HG03045 (cell line): ENCODE measurements at regions not wholly inside any gene's neighbourhood (a gene's known extent, or its start where the extent isn't known, plus 50 kb on each side); places are given as distances from the start of the nearest gene placed in this dataset.

ENCODE experiments used
- ATAC-seq: cut with Tn5 transposase; IDR thresholded peaks from one replicate; pipeline ENCODE4 v1.9.1; 2021; ENCODE audit warnings: mild to moderate bottlenecking, moderate library complexity; ENCODE audit not compliant: unreplicated experiment

DNA sequence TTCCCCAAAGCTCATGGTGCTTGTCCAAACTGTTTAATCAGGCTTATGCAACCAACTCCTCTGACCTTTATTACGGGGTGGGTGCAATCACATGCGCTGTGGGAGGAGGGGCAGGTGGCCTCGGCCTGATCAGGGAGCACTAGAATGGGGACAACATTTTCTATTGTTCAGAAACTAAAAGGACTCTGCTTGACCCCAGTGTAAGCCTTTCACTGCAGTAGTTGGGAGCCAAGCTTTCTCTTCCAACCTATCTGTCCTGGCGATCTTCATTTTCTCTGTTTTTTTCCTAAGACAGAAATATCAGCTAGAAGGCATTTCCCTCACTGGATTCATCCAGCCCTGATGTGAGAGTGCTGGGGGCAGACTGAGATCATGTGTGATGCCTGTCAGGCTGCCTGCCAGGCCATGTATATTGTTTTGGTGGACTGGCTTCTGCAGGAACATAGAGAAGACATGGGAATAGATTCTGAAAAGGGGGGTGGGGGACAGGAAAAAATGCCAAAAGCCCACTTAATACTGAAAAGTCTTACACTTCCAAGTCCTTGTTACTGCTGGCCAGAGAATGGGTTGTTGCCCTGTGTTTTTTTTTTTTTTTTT, 627.0 kb upstream of the TBL1XR1 start:
- ATAC-seq = no peak

DNA sequence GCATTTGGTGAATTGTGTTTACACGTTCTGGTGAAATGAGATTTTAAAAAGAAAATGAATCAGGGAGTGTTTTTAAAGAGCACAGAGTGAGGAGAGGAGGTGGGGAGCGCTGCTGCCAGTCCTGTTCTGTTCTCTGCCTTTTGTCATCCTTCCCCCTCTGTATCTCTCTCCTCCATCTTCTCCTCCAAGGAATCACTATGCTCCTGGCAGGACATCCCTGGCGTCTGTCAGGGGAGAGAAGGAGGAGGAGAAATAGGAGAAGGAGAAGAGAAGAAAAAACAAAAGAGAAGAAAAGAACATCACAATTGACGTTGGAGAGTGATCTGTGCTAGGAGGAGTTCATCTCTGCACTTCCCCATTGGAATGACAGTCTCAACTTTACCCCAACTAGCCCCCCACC, 627.6 kb upstream of the TBL1XR1 start:
- no peak for ATAC-seq

DNA sequence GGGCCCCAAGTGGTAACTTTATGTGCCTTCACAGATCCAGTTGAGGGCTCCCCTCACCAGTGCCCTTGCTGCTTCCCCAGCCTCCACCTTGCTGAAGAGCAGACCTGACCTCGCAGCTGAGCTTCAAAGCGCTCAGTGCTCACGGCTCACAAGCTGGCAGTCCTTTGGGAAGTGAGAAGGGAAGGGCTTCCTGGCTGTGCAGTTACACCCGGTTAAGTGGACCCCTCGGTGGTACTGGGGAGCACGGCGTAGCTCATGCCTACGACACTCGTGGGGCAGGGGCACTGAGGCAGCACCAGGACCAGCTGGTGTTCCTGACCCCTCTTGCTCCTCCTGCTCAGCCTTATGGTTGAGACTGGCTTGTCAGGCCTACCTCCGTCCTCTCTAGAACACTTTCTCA, 629.0 kb upstream of the TBL1XR1 start:
- ATAC-seq = no peak

DNA sequence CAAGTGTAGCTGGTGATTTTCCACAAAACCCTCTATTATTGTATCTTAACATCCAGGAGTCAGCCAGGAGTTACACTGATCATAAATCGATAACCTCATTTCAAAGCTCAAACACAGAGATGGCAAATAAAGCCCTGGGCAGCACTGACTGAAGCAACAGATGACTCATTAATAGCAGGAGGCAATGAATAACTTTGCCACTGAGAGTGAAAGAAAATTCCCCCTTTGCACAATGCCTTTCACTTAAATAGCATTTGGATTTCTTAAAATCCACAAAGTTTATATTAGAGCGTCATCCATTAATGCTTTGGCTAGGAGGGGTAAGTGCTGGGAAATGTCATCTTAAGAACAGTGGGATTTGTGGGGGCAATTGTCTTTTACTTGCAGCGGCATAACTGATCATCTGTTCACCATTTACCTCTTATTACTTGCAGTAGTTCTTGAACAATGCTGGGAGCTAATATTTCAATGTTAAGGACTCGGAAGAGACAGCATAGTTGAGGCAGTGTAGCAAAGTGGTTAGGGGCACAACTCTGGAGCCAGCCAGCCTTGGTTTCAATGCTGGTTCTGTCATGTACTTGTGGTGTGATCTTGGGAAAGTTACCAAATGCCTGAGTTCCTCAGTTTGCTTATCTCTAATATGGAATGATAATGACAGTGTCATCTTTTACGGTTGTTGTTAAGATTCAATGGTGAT, 630.4 kb upstream of the TBL1XR1 start:
- ATAC-seq = no peak

DNA sequence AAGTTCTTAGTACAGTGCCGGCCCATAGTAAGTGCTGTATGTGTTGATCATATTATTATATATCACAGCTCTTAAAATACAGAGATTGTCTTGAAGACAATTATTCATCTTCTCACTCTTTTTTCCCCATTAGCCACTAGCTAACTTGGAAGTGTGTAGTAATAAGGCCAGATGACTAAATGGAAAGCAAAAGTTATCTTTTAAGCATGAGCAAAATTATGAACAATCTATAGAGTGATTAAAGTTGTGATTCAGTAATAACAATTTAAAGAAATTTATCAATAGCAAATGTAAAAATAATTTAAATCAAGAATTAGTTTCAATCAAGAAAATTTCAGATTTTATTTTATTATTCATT, 630.9 kb upstream of the TBL1XR1 start:
- ATAC-seq = no peak

DNA sequence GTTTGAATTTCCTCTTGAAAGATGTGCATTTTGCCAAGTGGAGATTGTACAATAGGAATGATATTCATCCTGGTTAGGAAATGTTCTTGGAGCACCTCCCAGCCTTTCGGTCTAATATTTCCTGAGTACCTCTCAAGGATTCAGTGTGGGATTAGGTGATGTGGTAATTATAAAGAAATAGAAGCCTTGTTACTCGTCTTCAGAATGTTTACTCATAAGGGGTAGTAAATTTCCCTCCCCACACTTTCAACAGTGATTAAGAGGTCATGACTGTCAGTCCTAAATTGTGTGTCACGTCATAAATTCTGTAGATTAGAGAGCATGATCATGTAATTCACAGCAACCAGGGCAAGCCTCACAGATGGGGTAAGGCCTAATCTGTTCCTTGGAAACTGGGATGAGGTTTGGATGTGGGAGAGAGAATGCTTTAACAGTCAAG, 633.1 kb upstream of the TBL1XR1 start:
- ATAC-seq = no peak

DNA sequence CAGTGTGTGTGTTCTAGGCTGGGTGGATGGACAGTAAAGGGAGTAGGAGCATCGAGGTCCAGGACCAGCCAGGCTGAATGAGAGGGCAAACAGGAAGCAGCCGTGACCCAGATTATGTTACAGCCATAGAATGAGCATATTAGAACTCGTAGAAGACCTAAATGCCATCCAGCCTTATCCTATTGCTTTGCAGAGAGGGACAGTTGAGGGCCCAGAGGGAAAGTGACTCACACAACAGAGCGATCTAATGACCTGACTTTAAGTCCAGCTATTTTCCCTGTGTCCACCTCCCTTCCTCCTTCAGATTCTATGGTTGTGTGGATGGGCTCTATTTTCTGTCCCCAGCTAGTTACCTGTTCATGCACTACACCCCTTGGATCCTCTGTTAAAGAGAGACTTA, 634.1 kb upstream of the TBL1XR1 start:
- no peak for ATAC-seq

DNA sequence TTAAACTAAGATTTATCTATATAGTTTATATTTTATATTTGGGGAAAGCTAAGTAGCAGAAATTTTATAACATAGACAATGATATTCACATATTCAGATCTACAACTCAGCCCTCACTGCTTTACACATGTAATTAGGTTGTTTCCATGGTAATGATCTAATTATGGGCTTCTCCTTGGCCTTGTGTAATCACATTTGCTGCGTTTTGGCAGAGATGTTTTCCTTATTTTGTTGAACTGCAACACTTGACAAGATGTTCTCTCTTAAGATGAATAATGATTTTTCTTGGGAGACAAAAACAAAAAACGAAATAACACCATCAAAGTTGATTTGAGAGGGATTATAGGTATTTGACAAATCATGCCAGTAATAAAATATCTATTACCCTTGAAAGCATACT, 635.6 kb upstream of the TBL1XR1 start:
- ATAC-seq = no peak

DNA sequence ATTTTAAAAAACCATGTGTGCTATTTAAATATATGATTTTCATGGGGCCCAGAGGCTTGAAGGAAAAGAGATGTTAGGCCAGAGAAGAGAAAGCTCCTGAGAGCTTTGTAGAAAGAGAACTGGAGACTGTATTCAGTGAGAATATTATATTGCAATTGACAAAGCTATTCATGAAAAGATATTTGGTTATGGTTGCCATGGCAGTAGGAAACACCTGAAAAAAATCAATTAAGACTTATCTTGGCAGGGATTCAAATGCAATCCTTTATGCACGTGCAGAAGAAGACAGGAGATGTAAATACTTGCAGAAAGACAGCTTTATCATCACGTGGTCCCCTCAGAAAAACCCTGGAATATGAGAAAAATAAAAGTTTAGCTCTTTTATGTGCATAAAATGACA, 636.0 kb upstream of the TBL1XR1 start:
- ATAC-seq = no peak

DNA sequence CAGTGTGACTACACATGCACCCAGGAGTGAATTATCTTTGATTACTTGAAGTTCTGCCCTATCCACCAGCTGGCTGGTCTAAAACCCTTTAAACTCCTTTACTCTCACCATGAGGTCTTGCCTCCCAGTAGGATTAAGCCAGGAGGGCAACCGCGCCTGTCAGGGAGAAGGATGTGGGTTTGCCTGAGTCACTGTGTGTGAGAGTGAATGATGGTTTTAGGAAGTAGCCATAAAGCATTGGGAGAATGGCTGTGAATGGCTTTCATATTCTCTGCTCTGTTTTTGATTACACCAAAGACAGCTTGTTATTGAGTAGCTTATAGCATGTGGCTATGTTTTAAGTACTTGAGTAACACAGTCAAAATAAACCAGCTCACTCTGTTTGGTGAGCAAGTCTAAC, 637.7 kb upstream of the TBL1XR1 start:
- no peak for ATAC-seq

DNA sequence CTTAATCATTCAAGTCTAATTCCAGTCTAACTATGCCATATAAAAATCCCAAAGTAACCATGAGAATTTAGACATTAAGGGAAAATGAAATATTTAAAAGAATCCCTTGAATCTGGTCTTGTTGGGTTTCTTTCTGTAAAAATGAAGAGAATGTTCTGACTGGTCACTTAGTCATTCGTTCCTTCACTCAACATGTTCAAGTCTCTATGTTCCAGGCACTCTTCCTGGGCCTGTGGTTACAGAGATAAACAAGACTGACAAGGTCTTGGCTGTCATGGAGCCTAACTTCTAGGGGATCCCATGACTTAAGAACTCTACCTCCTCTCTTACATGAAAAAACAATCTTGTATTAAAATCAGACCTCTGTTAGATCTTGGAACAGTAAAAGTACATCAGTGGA, 638.6 kb upstream of the TBL1XR1 start:
- ATAC-seq = no peak

DNA sequence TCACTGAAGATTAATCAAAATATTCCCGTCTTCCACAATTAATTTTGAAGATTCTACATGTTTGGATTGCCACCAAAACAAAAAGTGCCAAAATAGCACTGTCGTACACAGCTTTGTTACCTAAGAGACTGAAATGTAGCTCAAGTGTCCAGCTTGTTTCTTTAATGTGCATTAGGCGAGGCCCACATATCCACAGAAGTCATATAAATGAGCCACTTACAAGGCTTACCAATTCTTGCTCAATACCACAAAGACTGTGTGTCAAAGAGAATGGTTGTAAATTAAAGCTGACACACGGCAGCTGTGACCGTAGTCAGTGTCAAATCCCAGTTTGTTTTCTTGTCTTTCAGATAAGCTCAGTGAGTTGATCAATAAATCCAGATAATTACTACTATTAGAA, 639.4 kb upstream of the TBL1XR1 start:
- no peak for ATAC-seq

DNA sequence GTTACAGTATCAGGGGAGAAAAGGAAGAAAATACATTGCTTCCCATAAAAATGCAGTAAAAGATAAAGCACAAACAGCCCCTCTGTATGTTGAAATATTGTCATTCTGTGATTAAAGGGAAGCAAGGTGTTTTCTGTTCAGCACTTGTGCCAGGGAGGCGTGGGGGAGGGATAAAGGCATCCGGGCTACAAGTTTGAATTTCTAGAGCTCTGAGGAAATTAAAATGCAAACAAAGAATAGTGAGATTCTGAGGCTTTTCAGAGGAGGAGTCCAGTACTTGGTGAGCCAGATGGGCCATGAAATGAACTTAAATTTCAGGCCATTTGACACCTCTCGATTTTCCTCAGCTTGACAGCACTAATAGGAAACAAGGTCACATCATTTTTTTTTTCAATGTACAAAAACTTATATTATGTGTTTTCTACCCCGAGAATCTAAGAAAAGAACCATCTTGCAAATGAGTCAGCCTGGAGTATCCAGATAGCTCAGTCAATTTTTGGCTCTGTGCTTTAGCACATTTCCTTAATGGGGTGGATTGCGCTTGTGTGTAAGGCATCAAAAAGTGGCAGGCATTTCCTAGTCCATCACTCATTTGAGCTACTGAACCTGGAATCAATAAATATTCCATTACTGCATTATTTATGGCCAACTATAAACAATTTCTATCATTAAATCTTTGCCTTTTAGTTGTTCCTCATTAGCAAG, 640.8 kb upstream of the TBL1XR1 start:
- ATAC-seq = no peak

DNA sequence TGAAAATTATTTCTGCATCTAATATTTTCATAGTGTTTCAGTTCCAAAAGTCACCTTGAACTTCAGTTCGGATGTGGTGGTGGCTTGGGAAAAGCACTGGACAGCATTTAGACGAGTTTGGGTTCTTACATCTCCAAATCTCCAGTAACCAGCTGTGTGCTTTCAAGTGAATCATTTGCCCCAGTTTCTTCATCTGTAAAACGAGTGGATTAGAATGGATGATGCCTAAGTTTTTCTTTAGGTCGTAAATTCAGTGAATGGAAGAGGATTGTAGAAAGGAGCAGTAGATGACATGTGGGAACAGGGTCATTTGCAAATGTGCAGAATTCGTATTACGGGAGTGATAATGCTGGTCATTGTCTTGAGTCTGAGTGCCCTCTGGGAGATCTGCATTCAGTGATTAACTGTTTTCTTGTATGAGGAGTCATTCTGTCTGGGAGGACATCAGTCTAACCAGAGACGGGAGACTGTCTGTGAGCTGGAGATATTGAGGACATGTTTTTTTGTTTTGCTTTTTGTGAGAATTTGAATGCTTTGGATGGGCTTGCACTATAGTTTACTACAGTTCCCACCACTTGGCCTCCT, 641.6 kb upstream of the TBL1XR1 start:
- no peak for ATAC-seq

DNA sequence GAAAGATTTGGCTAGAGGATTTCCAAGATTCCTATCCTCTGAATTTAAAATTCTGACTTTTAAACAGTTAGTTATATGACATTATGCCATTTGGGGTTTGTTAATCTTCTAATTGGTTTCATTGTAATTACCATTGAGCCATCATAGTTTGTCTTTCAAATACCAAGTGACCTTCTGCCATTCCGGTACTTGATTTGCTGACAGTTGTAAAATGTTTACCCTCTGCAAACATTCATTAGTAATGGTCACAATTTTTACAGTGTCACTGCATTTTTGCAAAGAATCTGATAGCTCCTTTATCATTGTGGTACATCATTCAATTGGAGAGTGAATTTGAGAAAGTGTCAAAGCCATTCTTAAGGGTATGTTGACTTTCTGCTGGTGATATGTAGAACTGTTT, 645.0 kb upstream of the TBL1XR1 start:
- ATAC-seq = no peak

DNA sequence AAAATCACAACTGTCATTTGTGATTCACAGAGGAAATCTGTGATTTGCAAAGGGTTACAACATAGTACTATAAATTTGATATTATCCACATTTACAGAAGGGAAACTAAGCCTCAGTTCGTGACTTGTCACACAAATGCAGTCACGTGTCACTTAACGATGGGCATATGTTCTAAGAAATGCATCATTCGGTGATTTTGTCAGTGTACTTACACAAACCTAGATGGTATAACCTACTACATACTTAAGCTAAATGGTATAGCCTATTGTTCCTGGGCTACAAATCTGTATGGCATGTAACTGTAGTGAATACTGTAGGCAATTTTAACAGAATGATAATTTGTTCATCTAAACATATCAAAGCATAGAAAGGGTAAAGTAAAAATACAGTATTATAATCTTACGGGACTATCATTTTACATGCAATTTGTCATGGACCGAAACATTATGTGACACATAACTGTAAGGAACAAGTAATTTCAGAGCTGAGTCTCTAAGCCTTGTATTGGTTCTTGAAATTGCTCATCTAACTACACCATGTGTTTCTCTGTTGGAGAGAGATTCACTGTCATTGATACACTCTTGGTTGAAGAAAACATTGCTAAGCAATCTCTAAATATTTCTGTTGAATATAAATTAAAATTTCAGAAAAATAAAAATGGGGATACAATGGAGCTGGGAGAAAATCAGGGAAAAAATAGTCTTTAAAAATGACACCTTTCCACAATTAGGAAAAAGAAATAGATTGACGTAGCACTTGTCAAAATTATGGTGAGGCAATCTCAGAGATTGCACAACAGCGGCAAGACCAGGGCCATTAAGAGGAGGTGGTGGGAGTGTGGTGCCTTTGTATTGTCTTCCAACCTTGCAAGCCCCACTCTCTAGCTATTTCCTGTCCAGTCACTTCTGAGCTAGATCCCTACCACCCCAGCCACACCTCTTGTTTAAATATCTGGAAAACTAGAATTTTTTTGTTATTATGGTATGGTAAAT, 645.8 kb upstream of the TBL1XR1 start:
- no peak for ATAC-seq

DNA sequence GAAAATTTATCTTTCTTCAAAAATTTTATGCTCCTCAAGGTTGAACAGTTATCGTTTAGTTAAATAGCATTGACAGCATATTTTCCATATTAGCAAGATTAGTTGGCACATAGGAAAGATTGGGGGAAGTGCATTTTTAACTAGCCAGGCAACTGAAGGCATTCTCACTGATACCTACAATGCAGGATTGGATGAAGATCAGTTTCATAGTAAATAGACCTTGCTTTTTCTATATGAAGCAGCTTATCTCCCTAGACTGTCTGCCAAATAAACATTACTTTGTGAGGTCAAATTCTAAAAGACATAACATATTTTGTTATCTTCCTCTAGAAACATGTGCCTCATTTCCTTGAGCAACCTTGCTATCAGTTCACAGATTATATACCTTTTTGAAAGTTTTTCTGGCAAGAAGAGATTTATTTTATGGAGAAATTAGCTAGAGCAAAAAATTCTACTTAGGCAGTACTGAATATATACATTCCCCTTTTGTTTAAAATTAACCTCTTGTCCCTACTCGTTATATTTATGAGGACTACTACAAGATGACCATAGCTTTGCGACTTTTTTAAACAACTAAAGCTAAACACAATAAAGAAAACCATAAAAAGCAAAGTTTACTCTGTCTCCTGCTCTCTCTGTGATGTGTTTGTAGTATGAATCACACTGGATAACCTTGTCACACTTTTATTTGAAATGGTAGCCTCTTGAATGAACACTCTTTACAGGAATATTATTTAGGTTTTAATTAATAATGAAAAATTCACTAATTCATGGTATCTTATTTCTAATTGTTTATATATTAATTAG, 654.9 kb upstream of the TBL1XR1 start:
- ATAC-seq = no peak

DNA sequence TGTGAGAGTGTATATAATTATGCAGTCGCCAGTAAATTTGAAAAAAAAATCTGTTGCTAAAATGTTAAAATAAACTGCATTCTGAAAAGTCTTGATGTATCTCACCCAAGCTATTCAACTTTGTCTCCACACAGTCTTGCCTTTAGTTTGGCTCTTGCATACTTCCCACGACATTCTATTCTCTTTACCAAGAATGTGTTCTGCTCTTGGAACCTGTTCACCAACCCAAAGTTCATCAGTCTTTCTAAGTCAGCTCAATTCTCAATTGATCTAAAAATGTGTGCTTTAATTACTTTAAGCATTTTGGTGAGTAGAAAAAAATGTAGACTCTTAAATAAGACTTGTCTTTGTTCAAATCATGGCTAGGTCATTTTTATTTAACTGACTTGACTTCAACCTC, 657.7 kb upstream of the TBL1XR1 start:
- ATAC-seq = no peak

DNA sequence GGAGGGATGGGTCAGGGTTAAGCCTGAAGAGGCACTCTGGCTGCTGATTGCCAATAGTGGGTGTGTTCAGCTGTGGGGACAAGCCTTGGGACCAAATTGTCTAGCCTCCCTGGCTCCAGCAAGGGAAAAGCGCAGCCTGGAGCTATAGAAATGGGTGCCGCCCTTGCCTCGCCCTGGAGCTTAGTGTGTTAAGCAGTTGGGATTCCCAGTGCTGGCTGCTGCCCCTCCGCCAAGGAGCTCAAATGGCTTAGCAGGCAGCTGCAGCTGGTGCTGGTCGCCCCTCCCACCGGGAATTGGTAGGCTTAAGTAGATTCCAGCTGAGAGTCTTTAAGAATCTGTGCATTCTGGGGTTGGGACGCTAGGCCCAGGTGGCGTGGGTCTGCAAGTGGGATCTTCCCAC, 662.9 kb upstream of the TBL1XR1 start:
- ATAC-seq = no peak

DNA sequence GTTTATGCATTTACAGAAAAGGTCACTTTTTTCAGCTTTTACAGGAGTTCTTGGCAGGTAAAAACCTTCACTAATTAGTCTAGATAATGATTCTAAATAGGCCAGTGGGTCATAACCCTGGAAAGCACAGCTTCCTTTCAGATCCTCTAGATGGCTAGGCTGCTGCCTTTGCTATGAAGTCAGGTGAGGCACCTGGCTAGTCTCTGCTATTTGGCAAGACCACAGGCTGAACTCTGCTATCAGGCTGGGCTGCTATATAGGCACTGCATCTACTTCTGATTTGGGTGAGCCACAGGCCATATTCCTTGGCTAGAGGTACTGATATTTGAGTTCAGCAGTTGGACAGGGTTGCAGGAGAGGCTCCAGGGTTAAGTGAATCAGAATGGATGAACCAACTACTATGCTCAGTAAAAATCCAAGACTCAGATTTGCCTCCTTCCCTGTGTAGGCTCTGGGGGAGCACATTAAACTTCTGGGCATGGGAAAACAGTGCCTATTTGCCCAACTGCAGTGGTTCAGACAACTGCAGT, 665.7 kb upstream of the TBL1XR1 start:
- no peak for ATAC-seq
